Pancreas (tissue), 10 donors: ENCODE measurements at regions not wholly inside any gene's neighbourhood (a gene's known extent, or its start where the extent isn't known, plus 50 kb on each side); places are given as distances from the start of the nearest gene placed in this dataset.
A peak's percentile ranks its signal among the peaks of the same experiment; 100 is the strongest.
"Not testable (repeated sequence)": the region's sequence is repeated elsewhere in the genome, so short reads cannot be mapped to it uniquely, and the experiment has no call there.

ENCODE experiments used
- ATAC-seq, 4 donors: fragments of 200-7000 bp; cut with Tn5 transposase; one replicate each; pipeline versions ENCODE4 v1.8.0 to v1.9.1; 2020; ENCODE audit warnings: mild to moderate bottlenecking in 4 of 4, moderate library complexity in 4 of 4
- DNase-seq, 6 donors: peaks; one replicate each; pipeline ENCODE4 v3.0.0-alpha.2; 2020
- FAIRE-seq: peaks from 2 replicates; lab custom pipeline; 2012; peaks lifted over from hg19 to GRCh38; lab: Jason Lieb, UNC
- H3K27ac ChIP-seq, 4 donors: fragments of 200-600 bp; sonication (generic); 1 replicate in 3 of 4; 2 replicates in 1 of 4; pipeline versions ENCODE4 v1.5.0 to v1.8.0; 2020
- H3K27me3 ChIP-seq, 4 donors: fragments of 200-600 bp; one replicate each; pipeline ENCODE4 v1.8.0; 2021
- H3K36me3 ChIP-seq, 3 donors: fragments of 200-600 bp; sonication (generic) in 1 of 3; one replicate each; pipeline versions ENCODE4 v1.5.0 to v1.8.0; 2020 to 2021
- H3K4me1 ChIP-seq, 3 donors: fragments of 200-600 bp; one replicate each; pipeline ENCODE4 v1.8.0; 2021
- H3K4me3 ChIP-seq, 4 donors: fragments of 200-600 bp; sonication (generic) in 2 of 4; one replicate each; pipeline versions ENCODE4 v1.5.0 to v1.8.0; 2020 to 2021
- H3K9me3 ChIP-seq, 4 donors: fragments of 200-600 bp; one replicate each; pipeline ENCODE4 v1.8.0; 2021
- WGBS, 2 donors: extraction: QIAGEN DNeasy Blood & Tissue Kit; methylation state at CpG; one replicate each; pipeline ENCODE4 v1.1.7; 2013; 5-methylcytosine and 5-hydroxymethylcytosine counted together
- intact Hi-C, 3 donors: fragments of 100-400 bp; cut with DNase I; formaldehyde crosslinking; loops; one replicate each; pipeline versions ENCODE4 v1.11.1 to v1.14.2; 2022
- TF ChIP-seq, protein P1 (sequence below), 4 donors: fragments of 200-600 bp; sonication (generic) in 3 of 4; IDR thresholded peaks; one replicate each; pipeline versions ENCODE4 v1.5.0 to v1.8.0; 2021; ENCODE audit warnings: antibody characterized with exemption in 4 of 4
- donor health status: healthy with polysubstance abuse.
- donor health status: DM: no; HTN: no; CAD: no; lungs with moderate emphysema.
- donor health status: DM: no; HTN: no; CAD: no.
- donor health status: control.
- donor health status: control.
- donor health status: Bipolar disorder and iron deficiency.
- donor health status: DM: yes; HTN: yes; CAD: no.
- donor health status: DM: no; HTN: no; CAD: no.
- donor health status: DM: no; HTN: no; CAD: no.
- donor health status: DM: yes; HTN: yes; CAD: no.

DNA sequence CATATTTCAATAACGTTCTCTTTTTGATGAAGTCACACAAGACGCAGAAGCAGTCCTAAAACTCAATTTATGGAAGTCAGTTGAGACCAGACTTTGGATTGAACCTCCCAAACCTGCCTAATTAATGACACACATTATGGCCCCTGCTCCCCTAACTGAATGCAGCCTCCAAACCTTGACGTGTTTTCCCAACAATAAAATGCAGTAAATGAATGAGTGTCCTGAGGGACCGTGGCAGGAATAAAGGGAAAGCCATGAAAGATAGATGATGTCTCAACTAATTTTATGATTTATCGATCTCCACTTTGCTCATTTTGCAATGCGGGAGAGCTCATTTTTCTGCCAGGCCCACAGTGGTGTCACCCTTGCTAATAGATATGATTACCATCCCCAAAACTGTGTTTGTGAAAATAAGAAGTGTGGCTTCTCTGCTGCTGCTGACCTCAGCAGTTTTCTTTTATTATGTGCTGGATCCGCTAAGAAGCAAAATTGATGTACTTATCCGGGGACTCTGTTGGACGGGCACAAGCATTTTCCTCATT is 189.9 kb downstream of the NPIPA8 start:
- intact Hi-C loops, DNase-seq, ATAC-seq, H3K27me3 ChIP-seq, H3K9me3 ChIP-seq, H3K27ac ChIP-seq, H3K4me1 ChIP-seq, FAIRE-seq, H3K4me3 ChIP-seq, H3K36me3 ChIP-seq: not testable (repeated sequence)
- no CpG with 5 or more reads among the region's 9 CpGs for WGBS, 2 donors

DNA sequence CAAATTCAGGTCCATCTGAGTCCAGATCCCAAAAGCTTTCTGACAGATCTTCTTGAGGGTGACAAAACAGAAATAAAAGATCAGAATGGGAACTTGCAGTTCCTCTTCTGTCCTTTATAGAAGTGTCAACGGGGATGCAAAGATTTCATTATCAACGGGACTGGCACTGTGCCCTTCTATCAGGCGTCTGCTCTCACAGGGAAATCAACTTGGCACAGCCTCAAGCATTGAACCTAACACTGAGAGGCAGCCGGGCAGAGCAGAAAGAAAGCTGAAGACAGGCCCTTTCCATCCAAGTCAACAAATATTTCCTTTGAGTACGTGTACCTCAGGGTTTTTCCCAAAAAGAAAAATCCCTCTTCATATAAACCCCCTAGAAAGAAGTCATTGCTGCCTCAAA is 194.5 kb downstream of the NPIPA8 start:
- no CpG with 5 or more reads among the region's 5 CpGs for WGBS, 2 donors
- FAIRE-seq, result not testable (repeated sequence)

DNA sequence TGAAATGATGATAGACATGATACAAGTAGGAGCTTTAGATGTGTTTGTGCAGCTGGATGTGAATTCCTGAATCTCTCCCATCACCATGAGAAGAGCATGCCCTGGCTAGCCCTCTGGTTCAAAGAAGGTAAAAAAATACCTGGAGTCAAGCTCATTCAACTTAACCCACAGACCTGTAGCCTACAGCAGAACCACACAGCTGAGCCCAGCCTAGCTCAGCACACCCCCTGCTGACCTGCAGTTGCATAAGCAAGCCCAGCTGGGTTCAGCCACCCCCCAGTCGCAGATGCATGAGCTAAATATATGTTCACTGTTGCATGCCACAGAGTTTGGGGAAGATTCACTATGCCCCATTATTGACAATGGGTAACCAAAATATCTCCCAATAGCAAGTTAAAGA is 200.2 kb downstream of the NPIPA8 start:
- intact Hi-C loops, FAIRE-seq: not testable (repeated sequence)
- no CpG with 5 or more reads among the region's 1 CpG for WGBS, 2 donors

More for the DNA sequence above, 194.5 kb downstream of the NPIPA8 start:
- H3K4me1 ChIP-seq, H3K27me3 ChIP-seq, H3K27ac ChIP-seq, intact Hi-C loops, H3K9me3 ChIP-seq, DNase-seq, H3K4me3 ChIP-seq, H3K36me3 ChIP-seq: not testable (repeated sequence)
- peak in 2 of 4 donors; percentile 23 to 32 for ATAC-seq

DNA sequence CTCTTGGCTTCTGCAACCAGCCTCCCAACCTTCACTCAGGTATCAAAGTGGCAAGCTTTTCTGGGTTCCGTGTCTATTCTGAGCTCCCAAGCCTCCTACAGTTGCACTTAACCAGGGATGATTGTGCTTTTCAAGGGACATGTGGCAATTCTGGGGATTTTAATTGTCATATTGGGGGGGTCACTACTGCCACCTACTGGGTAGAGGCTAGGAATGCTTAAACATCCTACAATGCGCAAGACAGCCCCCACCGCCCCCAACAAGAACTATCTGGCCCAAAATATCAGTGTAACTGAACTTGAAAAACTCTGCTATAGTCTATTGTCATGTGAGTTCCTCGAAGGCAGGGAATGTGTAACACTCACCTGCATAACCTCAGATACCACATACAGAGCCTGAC is 201.5 kb downstream of the NPIPA8 start:
- FAIRE-seq, H3K27ac ChIP-seq, H3K27me3 ChIP-seq, ATAC-seq, H3K4me1 ChIP-seq, H3K36me3 ChIP-seq, DNase-seq, H3K9me3 ChIP-seq, H3K4me3 ChIP-seq, intact Hi-C loops: not testable (repeated sequence)
- 27 to 45% methylated on average over 1 of the region's 4 CpGs for WGBS, 2 donors

More for the DNA sequence above, 200.2 kb downstream of the NPIPA8 start:
- not testable (repeated sequence) for H3K4me3 ChIP-seq, H3K27ac ChIP-seq, DNase-seq, H3K9me3 ChIP-seq, H3K36me3 ChIP-seq, H3K4me1 ChIP-seq, H3K27me3 ChIP-seq, ATAC-seq

DNA sequence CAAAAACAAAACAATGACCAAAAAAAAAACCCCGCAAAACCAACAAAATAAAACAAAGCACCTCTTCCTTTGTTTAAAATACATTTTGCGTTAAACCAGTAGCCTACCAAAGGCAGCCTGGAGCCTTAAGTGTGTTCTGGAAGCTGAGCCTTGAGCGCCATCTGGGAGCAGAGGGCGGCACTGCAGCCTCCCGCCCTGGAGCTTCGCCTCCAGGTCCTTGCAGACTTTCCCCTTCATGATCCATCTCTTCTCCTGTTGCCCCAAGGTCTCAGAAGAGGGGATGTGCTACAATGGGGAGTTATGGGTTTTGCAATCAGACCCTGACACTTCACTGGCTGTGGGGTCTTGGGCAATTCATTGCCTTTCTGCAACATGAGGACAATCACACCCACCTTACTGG is 204.9 kb downstream of the NPIPA8 start:
- TF ChIP-seq, protein P1, sequence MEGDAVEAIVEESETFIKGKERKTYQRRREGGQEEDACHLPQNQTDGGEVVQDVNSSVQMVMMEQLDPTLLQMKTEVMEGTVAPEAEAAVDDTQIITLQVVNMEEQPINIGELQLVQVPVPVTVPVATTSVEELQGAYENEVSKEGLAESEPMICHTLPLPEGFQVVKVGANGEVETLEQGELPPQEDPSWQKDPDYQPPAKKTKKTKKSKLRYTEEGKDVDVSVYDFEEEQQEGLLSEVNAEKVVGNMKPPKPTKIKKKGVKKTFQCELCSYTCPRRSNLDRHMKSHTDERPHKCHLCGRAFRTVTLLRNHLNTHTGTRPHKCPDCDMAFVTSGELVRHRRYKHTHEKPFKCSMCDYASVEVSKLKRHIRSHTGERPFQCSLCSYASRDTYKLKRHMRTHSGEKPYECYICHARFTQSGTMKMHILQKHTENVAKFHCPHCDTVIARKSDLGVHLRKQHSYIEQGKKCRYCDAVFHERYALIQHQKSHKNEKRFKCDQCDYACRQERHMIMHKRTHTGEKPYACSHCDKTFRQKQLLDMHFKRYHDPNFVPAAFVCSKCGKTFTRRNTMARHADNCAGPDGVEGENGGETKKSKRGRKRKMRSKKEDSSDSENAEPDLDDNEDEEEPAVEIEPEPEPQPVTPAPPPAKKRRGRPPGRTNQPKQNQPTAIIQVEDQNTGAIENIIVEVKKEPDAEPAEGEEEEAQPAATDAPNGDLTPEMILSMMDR (IDR thresholded peaks at IDR 0.05), result peak; percentile 12 to 60 (median 38)
- H3K4me1 ChIP-seq, H3K36me3 ChIP-seq, H3K9me3 ChIP-seq, DNase-seq, intact Hi-C loops, FAIRE-seq, H3K27ac ChIP-seq, H3K27me3 ChIP-seq, H3K4me3 ChIP-seq: not testable (repeated sequence)
- peak; percentile 58 to 96 (median 92) for ATAC-seq
- WGBS, 2 donors, result 0% methylated on average over 1 of the region's 6 CpGs; no CpG with 5 or more reads in 1 of the 2 donors

DNA sequence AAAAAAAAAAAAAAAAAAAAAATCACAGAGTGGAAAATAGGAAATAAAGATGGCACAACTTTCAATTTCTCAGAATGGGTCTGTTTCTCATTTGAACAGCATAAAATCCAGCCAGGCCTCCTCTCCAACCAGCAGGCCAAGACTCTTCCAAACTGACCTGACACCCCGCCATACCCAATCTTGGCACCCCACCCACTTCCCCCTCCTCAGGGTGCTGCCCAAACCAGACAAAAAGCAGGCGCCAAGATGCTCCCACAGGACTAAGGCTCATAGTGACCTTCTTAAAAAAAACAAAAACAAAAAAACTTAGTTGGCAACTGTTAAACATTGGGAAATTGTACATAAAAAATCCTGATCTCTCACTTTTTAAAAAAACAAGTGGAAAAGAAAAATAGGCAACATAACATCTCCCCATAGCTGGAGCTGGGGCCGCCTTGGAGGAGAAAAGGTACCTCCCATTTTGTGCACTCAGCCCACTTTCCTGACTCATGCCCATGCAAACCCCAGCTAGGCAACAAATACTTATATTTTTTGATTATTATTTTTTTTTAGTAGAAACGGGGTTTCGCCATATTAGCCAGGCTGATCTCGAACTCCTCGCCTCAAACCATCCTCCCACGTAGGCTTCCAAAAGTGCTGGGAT is 205.9 kb downstream of the NPIPA8 start:
- DNase-seq, H3K27ac ChIP-seq, H3K27me3 ChIP-seq, FAIRE-seq, intact Hi-C loops, H3K4me1 ChIP-seq, H3K36me3 ChIP-seq, H3K4me3 ChIP-seq, H3K9me3 ChIP-seq: not testable (repeated sequence)
- WGBS, 2 donors, result 62 to 76% methylated on average over 2 to 7 of the region's 8 CpGs
- ATAC-seq, result peak in 1 of 4 donors; percentile 23

DNA sequence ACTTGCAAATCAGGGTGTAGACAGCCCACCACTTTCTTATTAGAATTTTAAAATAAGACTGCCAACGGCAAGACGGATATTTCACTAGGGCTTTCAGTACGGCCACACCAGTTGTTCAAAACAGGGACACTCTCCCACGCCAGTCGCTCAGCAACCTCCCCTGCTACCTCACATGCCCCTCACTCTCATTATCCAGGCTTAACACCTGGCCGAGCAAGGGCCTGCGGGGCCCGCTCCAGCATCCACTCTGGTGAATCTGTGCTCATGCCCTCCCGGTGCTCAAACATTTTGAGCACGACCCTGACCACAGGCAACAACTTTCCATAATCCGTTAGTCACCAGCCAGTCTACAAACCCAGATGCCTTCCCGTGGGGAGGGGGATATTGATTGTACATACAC is 209.5 kb downstream of the NPIPA8 start:
- H3K4me1 ChIP-seq, ATAC-seq, intact Hi-C loops, H3K27ac ChIP-seq, H3K9me3 ChIP-seq, H3K27me3 ChIP-seq, FAIRE-seq, DNase-seq, H3K4me3 ChIP-seq, H3K36me3 ChIP-seq: not testable (repeated sequence)
- WGBS, 2 donors, result no CpG with 5 or more reads among the region's 12 CpGs

DNA sequence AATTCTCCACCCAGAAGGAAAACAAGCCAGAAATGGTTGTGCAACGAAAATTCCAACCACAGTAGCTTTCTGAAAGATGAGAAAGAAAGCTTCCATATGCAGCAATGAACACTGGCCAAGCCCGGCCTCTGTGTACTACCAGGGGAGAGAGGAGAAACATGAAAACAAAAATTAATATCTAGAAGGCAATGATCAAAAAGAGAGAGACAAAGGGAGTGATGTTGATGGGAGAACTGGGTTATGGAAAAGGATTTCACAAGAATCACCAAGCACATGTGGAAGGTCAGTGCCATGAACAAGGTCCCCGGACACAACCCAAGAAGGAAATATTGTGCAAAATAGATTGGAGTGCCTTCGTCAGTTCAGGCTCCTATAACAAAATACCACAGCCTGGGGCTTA is 217.4 kb downstream of the NPIPA8 start:
- H3K4me3 ChIP-seq, H3K4me1 ChIP-seq, intact Hi-C loops, H3K27ac ChIP-seq, FAIRE-seq, H3K36me3 ChIP-seq, H3K9me3 ChIP-seq, DNase-seq, H3K27me3 ChIP-seq: not testable (repeated sequence)
- 37 to 56% methylated on average over 2 of the region's 4 CpGs for WGBS, 2 donors
- ATAC-seq, result peak in 2 of 4 donors; percentile 24 to 41

DNA sequence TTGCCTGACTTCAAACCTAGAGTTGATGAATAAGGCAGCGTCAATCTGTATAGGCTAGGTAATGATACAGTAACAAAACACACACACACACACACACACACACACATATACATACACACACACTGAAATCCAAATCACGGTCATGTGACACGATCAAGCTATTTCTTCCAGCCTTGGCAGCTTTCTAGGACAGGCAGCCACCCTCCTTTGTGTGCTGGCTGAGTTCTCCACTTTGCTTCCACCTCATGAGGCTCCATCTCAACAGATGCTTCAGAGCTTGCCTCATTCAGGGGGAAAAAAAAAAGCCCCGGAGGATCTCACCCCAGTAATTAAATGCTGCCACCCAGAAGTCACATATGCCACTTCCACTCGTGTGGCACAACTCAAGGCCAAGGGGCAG is 217.9 kb downstream of the NPIPA8 start:
- ATAC-seq, DNase-seq, H3K27me3 ChIP-seq, H3K36me3 ChIP-seq, H3K4me1 ChIP-seq, H3K4me3 ChIP-seq, H3K27ac ChIP-seq, H3K9me3 ChIP-seq, intact Hi-C loops, FAIRE-seq: not testable (repeated sequence)
- WGBS, 2 donors, result 46 to 60% methylated on average over 3 to 5 of the region's 5 CpGs

DNA sequence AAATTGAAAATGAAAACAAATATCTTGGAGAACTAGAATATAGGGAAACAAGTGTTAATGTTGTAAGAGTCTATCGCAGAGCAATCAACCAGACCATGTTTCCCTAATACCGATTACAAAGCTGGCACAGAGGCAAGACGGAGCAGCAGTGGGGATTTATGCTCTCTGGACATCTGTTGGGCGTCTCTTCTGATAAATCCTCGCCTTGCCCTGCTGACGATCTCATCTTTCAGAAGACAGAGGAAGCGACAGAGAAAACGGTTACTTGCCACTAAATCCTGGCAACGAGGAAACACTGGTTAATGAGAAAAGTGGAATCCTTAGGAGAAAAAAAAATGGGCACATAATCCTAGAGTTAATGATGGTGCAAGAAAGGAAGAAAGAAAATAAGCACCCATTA is 218.5 kb downstream of the NPIPA8 start:
- H3K27ac ChIP-seq, FAIRE-seq, H3K27me3 ChIP-seq, H3K9me3 ChIP-seq, H3K36me3 ChIP-seq, H3K4me3 ChIP-seq, DNase-seq, intact Hi-C loops, H3K4me1 ChIP-seq: not testable (repeated sequence)
- peak in 1 of 4 donors; percentile 57 for ATAC-seq
- 49 to 61% methylated on average over 7 to 9 of the region's 9 CpGs for WGBS, 2 donors

DNA sequence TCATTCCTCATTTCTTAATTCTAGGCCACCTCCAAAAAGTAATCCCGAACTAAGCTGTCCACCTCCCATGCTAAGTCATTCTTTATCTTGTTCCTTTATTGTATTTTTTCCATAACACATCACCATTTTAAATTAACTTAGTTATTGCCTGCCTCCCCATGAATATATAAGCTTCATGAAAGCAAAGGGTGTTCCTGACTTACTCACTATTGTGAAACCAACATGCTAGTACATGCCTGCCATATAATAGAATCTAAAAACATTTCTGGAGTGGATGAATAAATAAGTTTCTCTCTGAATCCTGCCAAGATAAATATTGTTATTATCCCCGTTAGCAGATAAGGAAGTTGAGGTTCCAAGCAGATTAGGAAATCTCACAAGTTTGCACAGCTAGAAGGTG is 232.1 kb downstream of the NPIPA8 start:
- H3K27ac ChIP-seq, H3K4me1 ChIP-seq, H3K36me3 ChIP-seq, DNase-seq, FAIRE-seq, H3K4me3 ChIP-seq, H3K9me3 ChIP-seq, H3K27me3 ChIP-seq, ATAC-seq, intact Hi-C loops: not testable (repeated sequence)
- WGBS, 2 donors, result no CpG with 5 or more reads among the region's 2 CpGs
